Ureter (tissue), 1 donor: ENCODE measurements at regions not wholly inside any gene's neighbourhood (a gene's known extent, or its start where the extent isn't known, plus 50 kb on each side); places are given as distances from the start of the nearest gene placed in this dataset.

ENCODE experiments used
- DNase-seq: peaks from one replicate; pipeline ENCODE4 v3.0.0-alpha.2; 2020; ENCODE audit warnings: low spot score
- donor health status: DM: yes; HTN: yes; CAD: no.

- DNase-seq: no peak
These were observed 258.1 kb downstream of the IPO8 start for GRCh38 chr12:30437616-30438015.

- no peak for DNase-seq
These were observed 258.6 kb downstream of the IPO8 start for GRCh38 chr12:30437044-30437443.

GRCh38 chr12:30428098-30428497 lies 267.6 kb downstream of the IPO8 start:
- DNase-seq: no peak

GRCh38 chr12:30427555-30427954 lies 268.1 kb downstream of the IPO8 start:
- DNase-seq: no peak

GRCh38 chr12:30425445-30425844 lies 270.2 kb downstream of the IPO8 start:
- no peak for DNase-seq

GRCh38 chr12:30423330-30423729 lies 272.3 kb downstream of the IPO8 start:
- no peak for DNase-seq

- DNase-seq: no peak
These were observed 272.8 kb downstream of the IPO8 start for GRCh38 chr12:30422844-30423243.

GRCh38 chr12:30420561-30420960 lies 275.1 kb downstream of the IPO8 start:
- DNase-seq: no peak

- DNase-seq: no peak
These were observed 277.9 kb downstream of the IPO8 start for GRCh38 chr12:30417697-30418231.

GRCh38 chr12:30416631-30417030 lies 279.0 kb downstream of the IPO8 start:
- DNase-seq: no peak

- DNase-seq: no peak
These were observed 279.9 kb downstream of the IPO8 start for GRCh38 chr12:30415777-30416176.

GRCh38 chr12:30414507-30414906 lies 281.2 kb downstream of the IPO8 start:
- DNase-seq: no peak

GRCh38 chr12:30400349-30400748 lies 295.3 kb downstream of the IPO8 start:
- no peak for DNase-seq

- DNase-seq: no peak
These were observed 295.8 kb downstream of the IPO8 start for GRCh38 chr12:30399859-30400258.

- no peak for DNase-seq
These were observed 299.1 kb downstream of the IPO8 start for GRCh38 chr12:30396576-30396975.

GRCh38 chr12:30395190-30395589 lies 300.5 kb downstream of the IPO8 start:
- no peak for DNase-seq

- no peak for DNase-seq
These were observed 303.8 kb downstream of the IPO8 start for GRCh38 chr12:30391766-30392366.

- no peak for DNase-seq
These were observed 310.0 kb downstream of the IPO8 start for GRCh38 chr12:30385706-30386105.

GRCh38 chr12:30384976-30385375 lies 310.7 kb downstream of the IPO8 start:
- DNase-seq: no peak

GRCh38 chr12:30378307-30378706 lies 317.4 kb downstream of the IPO8 start:
- no peak for DNase-seq

GRCh38 chr12:30364822-30365221 lies 330.8 kb downstream of the IPO8 start:
- no peak for DNase-seq

- DNase-seq: no peak
These were observed 334.5 kb downstream of the IPO8 start for GRCh38 chr12:30361145-30361544.

- DNase-seq: no peak
These were observed 337.0 kb downstream of the IPO8 start for GRCh38 chr12:30358671-30359070.
